GM23338 (cell line): ENCODE measurements at regions not wholly inside any gene's neighbourhood (a gene's known extent, or its start where the extent isn't known, plus 50 kb on each side); places are given as distances from the start of the nearest gene placed in this dataset.
A peak's percentile ranks its signal among the peaks of the same experiment; 100 is the strongest.

Experiments
- ATAC-seq: fragments of 200-7000 bp; cut with Tn5 transposase; 3 replicates; pipeline ENCODE4 v1.9.1; 2020
- DNase-seq: peaks from one replicate; pipeline ENCODE4 v3.0.0-alpha.2; 2015; ENCODE audit warnings: low spot score
- H2AFZ ChIP-seq: fragments of 200-600 bp; sonication (generic); 2 replicates; pipeline ENCODE4 v1.8.0; 2016; ENCODE audit warnings: antibody characterized with exemption, mild to moderate bottlenecking, moderate library complexity
- H3F3A ChIP-seq: fragments of 200-600 bp; sonication (generic); replicated peaks from 2 replicates; pipeline ENCODE4 v1.8.0; 2017; ENCODE audit warnings: antibody characterized with exemption, mixed run types, low read depth
- H3K27ac ChIP-seq: fragments of 200-600 bp; sonication (generic); 2 replicates; pipeline ENCODE4 v1.6.1; 2016; ENCODE audit warnings: low read depth
- H3K27me3 ChIP-seq: fragments of 200-600 bp; sonication (generic); 2 replicates; pipeline ENCODE4 v1.8.0; 2016; ENCODE audit warnings: mild to moderate bottlenecking, mixed run types, moderate library complexity; ENCODE audit not compliant: insufficient read depth
- H3K36me3 ChIP-seq: fragments of 200-600 bp; sonication (generic); 2 replicates; pipeline ENCODE4 v1.8.0; 2016; ENCODE audit warnings: mild to moderate bottlenecking; ENCODE audit not compliant: insufficient read depth
- H3K4me1 ChIP-seq: fragments of 200-600 bp; sonication (generic); 2 replicates; pipeline ENCODE4 v1.8.0; 2016; ENCODE audit warnings: mild to moderate bottlenecking, moderate library complexity; ENCODE audit not compliant: insufficient read depth
- H3K4me2 ChIP-seq: fragments of 200-600 bp; sonication (generic); 2 replicates; pipeline ENCODE4 v1.7.1; 2017; ENCODE audit warnings: mixed run types
- H3K4me3 ChIP-seq: fragments of 200-600 bp; sonication (generic); 2 replicates; pipeline ENCODE4 v1.6.1; 2016; ENCODE audit warnings: mixed run types
- H3K79me2 ChIP-seq: fragments of 200-600 bp; sonication (generic); replicated peaks from 2 replicates; pipeline ENCODE4 v1.8.0; 2017; ENCODE audit warnings: mild to moderate bottlenecking; ENCODE audit not compliant: insufficient read depth
- H3K9me2 ChIP-seq: fragments of 200-600 bp; sonication (generic); 2 replicates; pipeline ENCODE4 v1.8.0; 2017; ENCODE audit not compliant: insufficient read depth
- H4K20me1 ChIP-seq: fragments of 200-600 bp; sonication (generic); replicated peaks from 2 replicates; pipeline ENCODE4 v1.8.0; 2017; ENCODE audit warnings: mild to moderate bottlenecking; ENCODE audit not compliant: insufficient read depth
- H3K27ac Mint-ChIP-seq: 2 replicates; pipeline ENCODE4 v1.8.0; 2020; ENCODE audit warnings: inconsistent platforms, mild to moderate bottlenecking, moderate library complexity, mixed read lengths
- H3K27me3 Mint-ChIP-seq: 3 replicates; pipeline ENCODE4 v1.8.0; 2022; ENCODE audit warnings: low read depth, mild to moderate bottlenecking, moderate library complexity, mixed read lengths, inconsistent platforms; ENCODE audit not compliant: insufficient read depth, poor library complexity
- H3K36me3 Mint-ChIP-seq: 3 replicates; pipeline ENCODE4 v1.8.0; 2021; ENCODE audit warnings: low read depth, mild to moderate bottlenecking, inconsistent platforms, moderate library complexity, mixed read lengths
- H3K4me1 Mint-ChIP-seq: 3 replicates; pipeline ENCODE4 v1.8.0; 2020; ENCODE audit warnings: mild to moderate bottlenecking, inconsistent platforms, mixed read lengths
- H3K4me3 Mint-ChIP-seq: 3 replicates; pipeline ENCODE4 v1.8.0; 2021; ENCODE audit warnings: moderate library complexity, mild to moderate bottlenecking, inconsistent platforms, mixed read lengths
- H3K9me3 Mint-ChIP-seq: 3 replicates; pipeline ENCODE4 v1.8.0; 2020; ENCODE audit warnings: moderate library complexity, mild to moderate bottlenecking, inconsistent platforms, mixed read lengths
- CREB1 ChIP-seq: fragments of 250-450 bp; sonication (Bioruptor Pico); IDR thresholded peaks from 2 replicates; pipeline ENCODE4 v1.5.0; 2020; ENCODE audit warnings: low read depth, mild to moderate bottlenecking, moderate library complexity
- EZH2 ChIP-seq: fragments of 200-600 bp; sonication (generic); IDR thresholded peaks from one replicate; pipeline ENCODE4 v1.8.0; 2017; ENCODE audit warnings: antibody characterized with exemption, mild to moderate bottlenecking, low read depth; ENCODE audit not compliant: unreplicated experiment
- EZH2phosphoT487 ChIP-seq: fragments of 200-600 bp; sonication (generic); IDR thresholded peaks from one replicate; pipeline ENCODE4 v1.8.1; 2018; ENCODE audit warnings: antibody characterized with exemption; ENCODE audit not compliant: unreplicated experiment
- JUNB ChIP-seq: IDR thresholded peaks from one replicate; pipeline ENCODE4 v1.6.1; 2016; ENCODE audit warnings: antibody characterized with exemption; ENCODE audit not compliant: unreplicated experiment
- NANOG ChIP-seq: IDR thresholded peaks from 2 replicates; pipeline ENCODE4 v1.6.1; 2016; ENCODE audit warnings: antibody characterized with exemption, borderline replicate concordance
- POLR2AphosphoS5 ChIP-seq: IDR thresholded peaks from 2 replicates; pipeline ENCODE4 v1.6.1; 2016; ENCODE audit warnings: antibody characterized with exemption, low read depth
- STAT1 ChIP-seq: IDR thresholded peaks from one replicate; pipeline ENCODE4 v1.6.1; 2016; ENCODE audit warnings: antibody characterized with exemption; ENCODE audit not compliant: unreplicated experiment
- ZNF114 ChIP-seq: fragments of 250-450 bp; sonication (Bioruptor Pico); IDR thresholded peaks from 2 replicates; pipeline ENCODE4 v1.5.0; 2020; ENCODE audit warnings: mild to moderate bottlenecking, moderate library complexity
- ZNF331 ChIP-seq: fragments of 250-450 bp; sonication (Bioruptor Pico); IDR thresholded peaks from 2 replicates; pipeline ENCODE4 v1.5.0; 2020; ENCODE audit warnings: low read depth, mild to moderate bottlenecking, moderate library complexity
- TF ChIP-seq, protein P1 (sequence below): IDR thresholded peaks from one replicate; pipeline ENCODE4 v1.6.1; 2018; ENCODE audit warnings: antibody characterized with exemption; ENCODE audit not compliant: unreplicated experiment
- TF ChIP-seq, protein P2 (sequence below): fragments of 250-450 bp; sonication (Bioruptor Pico); IDR thresholded peaks from 2 replicates; pipeline ENCODE4 v1.5.0; 2020; ENCODE audit warnings: mild to moderate bottlenecking, moderate library complexity
- TF ChIP-seq, protein P3 (sequence below): IDR thresholded peaks from 2 replicates; pipeline ENCODE4 v1.6.1; 2016; ENCODE audit warnings: antibody characterized with exemption
- TF ChIP-seq, protein P4 (sequence below), 2 experiments: fragments of 200-600 bp in 1 of 2; sonication (generic) in 1 of 2; conservative IDR thresholded peaks; 2 replicates each; pipeline versions ENCODE4 v1.5.1 to v1.6.1; 2016 to 2017; ENCODE audit warnings: antibody characterized with exemption in 2 of 2, low read depth in 2 of 2, mild to moderate bottlenecking in 2 of 2, moderate library complexity in 1 of 2

DNA sequence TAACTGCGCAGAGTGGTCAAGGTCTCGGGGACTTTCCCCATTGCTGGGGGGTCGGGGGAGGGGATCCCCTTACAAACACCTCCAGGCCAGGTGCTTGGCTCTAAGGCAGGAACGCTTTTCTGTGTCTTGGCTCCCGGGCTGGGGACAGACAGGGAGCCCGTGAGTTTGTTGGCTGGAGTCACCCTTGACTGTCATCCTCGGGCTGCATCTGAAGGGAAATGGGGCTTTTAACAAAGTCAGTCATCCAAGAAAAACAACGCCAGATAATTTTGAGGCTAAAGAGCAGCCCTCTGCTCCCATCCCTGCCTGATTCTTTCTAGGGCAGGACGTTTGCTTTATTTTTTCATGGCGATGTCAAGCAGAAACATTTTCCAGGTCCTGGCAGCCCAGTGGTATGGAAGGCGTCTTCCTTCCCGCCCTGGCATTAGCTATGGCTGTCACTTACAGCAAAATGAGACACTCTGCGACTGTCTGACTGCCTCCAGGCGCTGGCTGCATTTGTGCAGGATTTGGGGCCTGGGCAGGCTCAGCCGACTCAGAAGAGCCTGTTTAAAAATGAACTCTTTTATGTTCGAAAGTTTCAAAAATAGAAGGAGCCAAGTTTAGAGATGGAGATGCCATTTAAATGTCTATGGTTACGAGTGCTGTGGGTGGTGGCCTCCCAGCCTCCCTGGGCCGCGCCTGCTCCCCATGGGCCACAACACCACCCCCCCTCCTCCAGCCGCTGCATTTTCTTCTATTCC lies 54.7 kb upstream of the TNS3 start:
- Histone ChIP-seq H3K4me2 (peak overlapping the region; percentile 38; the same call in 1 of the 2 replicates), H3K27ac (no peak overlapping the region), H2AFZ (peak overlapping the region; percentile 98), H4K20me1 (no peaks in the 10 kb centered on the region; the same call in 1 of the 2 replicates), H3K9me2 (no peaks in the 10 kb centered on the region), H3F3A (no peaks in the 10 kb centered on the region), H3K4me1 (peaks cover 24% of the 10 kb centered on the region), H3K36me3 (no peaks in the 10 kb centered on the region), H3K79me2 (no peaks in the 10 kb centered on the region), H3K27me3 (no peaks in the 10 kb centered on the region), H3K4me3 (no peak overlapping the region)
- Mint-ChIP-seq H3K4me1 (peaks cover 35% of the 10 kb centered on the region), H3K27me3 (peaks cover 12% of the 10 kb centered on the region), H3K36me3 (no peaks in the 10 kb centered on the region; the same call in 2 of the 3 replicates), H3K4me3 (no peak overlapping the region), H3K9me3 (no peaks in the 10 kb centered on the region), H3K27ac (no peak overlapping the region)
- ATAC-seq: no peak; the same call in 1 of the 3 replicates
- no peak for DNase-seq
- TF ChIP-seq POLR2AphosphoS5 (no peak), CREB1 (no peak), EZH2phosphoT487 (no peak), STAT1 (no peak), ZNF114 (CRISPR knock-in tag) (no peak), ZNF331 (CRISPR knock-in tag) (no peak), JUNB (no peak), NANOG (no peak), EZH2 (no peak)
- TF ChIP-seq, protein P1, sequence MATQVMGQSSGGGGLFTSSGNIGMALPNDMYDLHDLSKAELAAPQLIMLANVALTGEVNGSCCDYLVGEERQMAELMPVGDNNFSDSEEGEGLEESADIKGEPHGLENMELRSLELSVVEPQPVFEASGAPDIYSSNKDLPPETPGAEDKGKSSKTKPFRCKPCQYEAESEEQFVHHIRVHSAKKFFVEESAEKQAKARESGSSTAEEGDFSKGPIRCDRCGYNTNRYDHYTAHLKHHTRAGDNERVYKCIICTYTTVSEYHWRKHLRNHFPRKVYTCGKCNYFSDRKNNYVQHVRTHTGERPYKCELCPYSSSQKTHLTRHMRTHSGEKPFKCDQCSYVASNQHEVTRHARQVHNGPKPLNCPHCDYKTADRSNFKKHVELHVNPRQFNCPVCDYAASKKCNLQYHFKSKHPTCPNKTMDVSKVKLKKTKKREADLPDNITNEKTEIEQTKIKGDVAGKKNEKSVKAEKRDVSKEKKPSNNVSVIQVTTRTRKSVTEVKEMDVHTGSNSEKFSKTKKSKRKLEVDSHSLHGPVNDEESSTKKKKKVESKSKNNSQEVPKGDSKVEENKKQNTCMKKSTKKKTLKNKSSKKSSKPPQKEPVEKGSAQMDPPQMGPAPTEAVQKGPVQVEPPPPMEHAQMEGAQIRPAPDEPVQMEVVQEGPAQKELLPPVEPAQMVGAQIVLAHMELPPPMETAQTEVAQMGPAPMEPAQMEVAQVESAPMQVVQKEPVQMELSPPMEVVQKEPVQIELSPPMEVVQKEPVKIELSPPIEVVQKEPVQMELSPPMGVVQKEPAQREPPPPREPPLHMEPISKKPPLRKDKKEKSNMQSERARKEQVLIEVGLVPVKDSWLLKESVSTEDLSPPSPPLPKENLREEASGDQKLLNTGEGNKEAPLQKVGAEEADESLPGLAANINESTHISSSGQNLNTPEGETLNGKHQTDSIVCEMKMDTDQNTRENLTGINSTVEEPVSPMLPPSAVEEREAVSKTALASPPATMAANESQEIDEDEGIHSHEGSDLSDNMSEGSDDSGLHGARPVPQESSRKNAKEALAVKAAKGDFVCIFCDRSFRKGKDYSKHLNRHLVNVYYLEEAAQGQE: no peak
- TF ChIP-seq, protein P2, sequence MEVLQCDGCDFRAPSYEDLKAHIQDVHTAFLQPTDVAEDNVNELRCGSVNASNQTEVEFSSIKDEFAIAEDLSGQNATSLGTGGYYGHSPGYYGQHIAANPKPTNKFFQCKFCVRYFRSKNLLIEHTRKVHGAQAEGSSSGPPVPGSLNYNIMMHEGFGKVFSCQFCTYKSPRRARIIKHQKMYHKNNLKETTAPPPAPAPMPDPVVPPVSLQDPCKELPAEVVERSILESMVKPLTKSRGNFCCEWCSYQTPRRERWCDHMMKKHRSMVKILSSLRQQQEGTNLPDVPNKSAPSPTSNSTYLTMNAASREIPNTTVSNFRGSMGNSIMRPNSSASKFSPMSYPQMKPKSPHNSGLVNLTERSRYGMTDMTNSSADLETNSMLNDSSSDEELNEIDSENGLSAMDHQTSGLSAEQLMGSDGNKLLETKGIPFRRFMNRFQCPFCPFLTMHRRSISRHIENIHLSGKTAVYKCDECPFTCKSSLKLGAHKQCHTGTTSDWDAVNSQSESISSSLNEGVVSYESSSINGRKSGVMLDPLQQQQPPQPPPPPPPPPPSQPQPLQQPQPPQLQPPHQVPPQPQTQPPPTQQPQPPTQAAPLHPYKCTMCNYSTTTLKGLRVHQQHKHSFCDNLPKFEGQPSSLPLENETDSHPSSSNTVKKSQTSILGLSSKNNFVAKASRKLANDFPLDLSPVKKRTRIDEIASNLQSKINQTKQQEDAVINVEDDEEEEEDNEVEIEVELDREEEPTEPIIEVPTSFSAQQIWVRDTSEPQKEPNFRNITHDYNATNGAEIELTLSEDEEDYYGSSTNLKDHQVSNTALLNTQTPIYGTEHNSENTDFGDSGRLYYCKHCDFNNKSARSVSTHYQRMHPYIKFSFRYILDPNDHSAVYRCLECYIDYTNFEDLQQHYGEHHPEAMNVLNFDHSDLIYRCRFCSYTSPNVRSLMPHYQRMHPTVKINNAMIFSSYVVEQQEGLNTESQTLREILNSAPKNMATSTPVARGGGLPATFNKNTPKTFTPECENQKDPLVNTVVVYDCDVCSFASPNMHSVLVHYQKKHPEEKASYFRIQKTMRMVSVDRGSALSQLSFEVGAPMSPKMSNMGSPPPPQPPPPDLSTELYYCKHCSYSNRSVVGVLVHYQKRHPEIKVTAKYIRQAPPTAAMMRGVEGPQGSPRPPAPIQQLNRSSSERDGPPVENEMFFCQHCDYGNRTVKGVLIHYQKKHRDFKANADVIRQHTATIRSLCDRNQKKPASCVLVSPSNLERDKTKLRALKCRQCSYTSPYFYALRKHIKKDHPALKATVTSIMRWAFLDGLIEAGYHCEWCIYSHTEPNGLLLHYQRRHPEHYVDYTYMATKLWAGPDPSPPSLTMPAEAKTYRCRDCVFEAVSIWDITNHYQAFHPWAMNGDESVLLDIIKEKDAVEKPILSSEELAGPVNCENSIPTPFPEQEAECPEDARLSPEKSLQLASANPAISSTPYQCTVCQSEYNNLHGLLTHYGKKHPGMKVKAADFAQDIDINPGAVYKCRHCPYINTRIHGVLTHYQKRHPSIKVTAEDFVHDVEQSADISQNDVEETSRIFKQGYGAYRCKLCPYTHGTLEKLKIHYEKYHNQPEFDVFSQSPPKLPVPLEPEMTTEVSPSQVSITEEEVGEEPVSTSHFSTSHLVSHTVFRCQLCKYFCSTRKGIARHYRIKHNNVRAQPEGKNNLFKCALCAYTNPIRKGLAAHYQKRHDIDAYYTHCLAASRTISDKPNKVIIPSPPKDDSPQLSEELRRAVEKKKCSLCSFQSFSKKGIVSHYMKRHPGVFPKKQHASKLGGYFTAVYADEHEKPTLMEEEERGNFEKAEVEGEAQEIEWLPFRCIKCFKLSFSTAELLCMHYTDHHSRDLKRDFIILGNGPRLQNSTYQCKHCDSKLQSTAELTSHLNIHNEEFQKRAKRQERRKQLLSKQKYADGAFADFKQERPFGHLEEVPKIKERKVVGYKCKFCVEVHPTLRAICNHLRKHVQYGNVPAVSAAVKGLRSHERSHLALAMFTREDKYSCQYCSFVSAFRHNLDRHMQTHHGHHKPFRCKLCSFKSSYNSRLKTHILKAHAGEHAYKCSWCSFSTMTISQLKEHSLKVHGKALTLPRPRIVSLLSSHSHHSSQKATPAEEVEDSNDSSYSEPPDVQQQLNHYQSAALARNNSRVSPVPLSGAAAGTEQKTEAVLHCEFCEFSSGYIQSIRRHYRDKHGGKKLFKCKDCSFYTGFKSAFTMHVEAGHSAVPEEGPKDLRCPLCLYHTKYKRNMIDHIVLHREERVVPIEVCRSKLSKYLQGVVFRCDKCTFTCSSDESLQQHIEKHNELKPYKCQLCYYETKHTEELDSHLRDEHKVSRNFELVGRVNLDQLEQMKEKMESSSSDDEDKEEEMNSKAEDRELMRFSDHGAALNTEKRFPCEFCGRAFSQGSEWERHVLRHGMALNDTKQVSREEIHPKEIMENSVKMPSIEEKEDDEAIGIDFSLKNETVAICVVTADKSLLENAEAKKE (CRISPR knock-in tag): no peak
- TF ChIP-seq, protein P3, sequence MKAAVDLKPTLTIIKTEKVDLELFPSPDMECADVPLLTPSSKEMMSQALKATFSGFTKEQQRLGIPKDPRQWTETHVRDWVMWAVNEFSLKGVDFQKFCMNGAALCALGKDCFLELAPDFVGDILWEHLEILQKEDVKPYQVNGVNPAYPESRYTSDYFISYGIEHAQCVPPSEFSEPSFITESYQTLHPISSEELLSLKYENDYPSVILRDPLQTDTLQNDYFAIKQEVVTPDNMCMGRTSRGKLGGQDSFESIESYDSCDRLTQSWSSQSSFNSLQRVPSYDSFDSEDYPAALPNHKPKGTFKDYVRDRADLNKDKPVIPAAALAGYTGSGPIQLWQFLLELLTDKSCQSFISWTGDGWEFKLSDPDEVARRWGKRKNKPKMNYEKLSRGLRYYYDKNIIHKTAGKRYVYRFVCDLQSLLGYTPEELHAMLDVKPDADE: no peak
- TF ChIP-seq, protein P4, sequence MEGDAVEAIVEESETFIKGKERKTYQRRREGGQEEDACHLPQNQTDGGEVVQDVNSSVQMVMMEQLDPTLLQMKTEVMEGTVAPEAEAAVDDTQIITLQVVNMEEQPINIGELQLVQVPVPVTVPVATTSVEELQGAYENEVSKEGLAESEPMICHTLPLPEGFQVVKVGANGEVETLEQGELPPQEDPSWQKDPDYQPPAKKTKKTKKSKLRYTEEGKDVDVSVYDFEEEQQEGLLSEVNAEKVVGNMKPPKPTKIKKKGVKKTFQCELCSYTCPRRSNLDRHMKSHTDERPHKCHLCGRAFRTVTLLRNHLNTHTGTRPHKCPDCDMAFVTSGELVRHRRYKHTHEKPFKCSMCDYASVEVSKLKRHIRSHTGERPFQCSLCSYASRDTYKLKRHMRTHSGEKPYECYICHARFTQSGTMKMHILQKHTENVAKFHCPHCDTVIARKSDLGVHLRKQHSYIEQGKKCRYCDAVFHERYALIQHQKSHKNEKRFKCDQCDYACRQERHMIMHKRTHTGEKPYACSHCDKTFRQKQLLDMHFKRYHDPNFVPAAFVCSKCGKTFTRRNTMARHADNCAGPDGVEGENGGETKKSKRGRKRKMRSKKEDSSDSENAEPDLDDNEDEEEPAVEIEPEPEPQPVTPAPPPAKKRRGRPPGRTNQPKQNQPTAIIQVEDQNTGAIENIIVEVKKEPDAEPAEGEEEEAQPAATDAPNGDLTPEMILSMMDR (conservative IDR thresholded peaks at IDR 0.05; ENCODE audit: low read depth in 2 of 2): no peak
